Prostate gland (tissue), 2 donors: ENCODE measurements at regions not wholly inside any gene's neighbourhood (a gene's known extent, or its start where the extent isn't known, plus 50 kb on each side); places are given as distances from the start of the nearest gene placed in this dataset.
"Not testable (repeated sequence)": the region's sequence is repeated elsewhere in the genome, so short reads cannot be mapped to it uniquely, and the experiment has no call there.

Experiments used
- DNase-seq: peaks from one replicate; pipeline ENCODE4 v3.0.0-alpha.2; 2019; ENCODE audit warnings: low spot score
- H3K27ac ChIP-seq, 2 donors: fragments of 200-600 bp; sonication (generic); 2 replicates each; pipeline ENCODE4 v1.5.1; 2017 to 2019
- H3K27me3 ChIP-seq: fragments of 200-600 bp; sonication (generic); replicated peaks from 2 replicates; pipeline ENCODE4 v1.5.1; 2019; ENCODE audit not compliant: insufficient read depth
- H3K36me3 ChIP-seq, 2 donors: fragments of 200-600 bp; sonication (generic); 1 replicate in 1 of 2; 2 replicates in 1 of 2; pipeline versions ENCODE4 v1.5.1 to v1.8.1; 2017 to 2019
- H3K4me1 ChIP-seq: fragments of 200-600 bp; sonication (generic); replicated peaks from 2 replicates; pipeline ENCODE4 v1.5.1; 2019
- H3K4me3 ChIP-seq, 2 donors: fragments of 200-600 bp; sonication (generic); 2 replicates each; pipeline ENCODE4 v1.5.1; 2017 to 2019
- H3K9me3 ChIP-seq: fragments of 200-600 bp; sonication (generic); 2 replicates; pipeline ENCODE4 v1.5.1; 2017
- CTCF ChIP-seq, 4 experiments: fragments of 200-600 bp in 2 of 4; fragments of 450-650 bp in 2 of 4; sonication (generic) in 2 of 4; IDR thresholded peaks; 1 replicate in 3 of 4; 2 replicates in 1 of 4; pipeline ENCODE4 v1.5.1; 2016 to 2019; ENCODE audit warnings: antibody characterized with exemption in 4 of 4, mild to moderate bottlenecking in 2 of 4, moderate library complexity in 2 of 4
- POLR2A ChIP-seq: fragments of 450-650 bp; IDR thresholded peaks from one replicate; pipeline ENCODE4 v1.6.1; 2016; ENCODE audit warnings: antibody characterized with exemption, mild to moderate bottlenecking
- POLR2AphosphoS5 ChIP-seq: sonication (generic); formaldehyde crosslinking; IDR thresholded peaks from one replicate; pipeline ENCODE4 v1.6.1; 2017; ENCODE audit warnings: antibody characterized with exemption
- WGBS: methylation state at CpG from one replicate; pipeline ENCODE4 v1.1.5; 2018; 5-methylcytosine and 5-hydroxymethylcytosine counted together
- intact Hi-C: fragments of 100-400 bp; cut with DNase I; formaldehyde crosslinking; loops from one replicate; pipeline ENCODE4 v1.14.2; 2022

- whole genome bisulfite sequencing = 88% methylated on average over 31 of the region's 31 CpGs
Measured at GRCh38 chr5:120936652-120937051, 472.6 kb downstream of the PRR16 start.

GRCh38 chr5:120938604-120939003, 474.5 kb downstream of the PRR16 start:
- TF ChIP-seq POLR2A (no peak), CTCF (IDR thresholded peaks at IDR 0.05) (no peak), POLR2AphosphoS5 (no peak)
- Histone ChIP-seq H3K9me3 (no peaks in the 10 kb centered on the region), H3K36me3 (no peaks in the 10 kb centered on the region), H3K4me1 (no peaks in the 10 kb centered on the region), H3K4me3 (no peak overlapping the region), H3K27ac (no peak overlapping the region), H3K27me3 (no peaks in the 10 kb centered on the region)
- no peak for DNase-seq
- 34% methylated on average over 1 of the region's 1 CpG for WGBS
- intact Hi-C loops = no loop called here

More at GRCh38 chr5:120936652-120937051, 472.6 kb downstream of the PRR16 start:
- Histone ChIP-seq H3K36me3 (no peaks in the 10 kb centered on the region), H3K4me1 (no peaks in the 10 kb centered on the region), H3K27ac (no peak overlapping the region), H3K9me3 (no peaks in the 10 kb centered on the region), H3K4me3 (no peak overlapping the region), H3K27me3 (no peaks in the 10 kb centered on the region)
- no peak for DNase-seq
- TF ChIP-seq POLR2AphosphoS5 (no peak), CTCF (IDR thresholded peaks at IDR 0.05) (no peak), POLR2A (no peak)
- intact Hi-C loops = no loop called here

- Histone ChIP-seq H3K9me3 (no peaks in the 10 kb centered on the region), H3K4me3 (no peak overlapping the region), H3K27me3 (no peaks in the 10 kb centered on the region), H3K4me1 (no peaks in the 10 kb centered on the region), H3K27ac (no peak overlapping the region), H3K36me3 (no peaks in the 10 kb centered on the region)
- intact Hi-C loops = no loop called here
- DNase-seq = no peak
- 43% methylated on average over 8 of the region's 8 CpGs for WGBS
- TF ChIP-seq CTCF (IDR thresholded peaks at IDR 0.05) = no peak
- TF ChIP-seq POLR2AphosphoS5 = no peak
- TF ChIP-seq POLR2A = no peak
Measured at GRCh38 chr5:120942596-120943350, 478.7 kb downstream of the PRR16 start.

GRCh38 chr5:120949596-120949995, 485.5 kb downstream of the PRR16 start:
- H3K27ac ChIP-seq, H3K9me3 ChIP-seq, DNase-seq, intact Hi-C loops, H3K4me1 ChIP-seq, H3K36me3 ChIP-seq, H3K27me3 ChIP-seq, H3K4me3 ChIP-seq: not testable (repeated sequence)
- 80% methylated on average over 4 of the region's 4 CpGs for WGBS

GRCh38 chr5:120953445-120953844, 489.3 kb downstream of the PRR16 start:
- H3K27me3 ChIP-seq, DNase-seq, H3K9me3 ChIP-seq, H3K4me3 ChIP-seq, intact Hi-C loops, H3K36me3 ChIP-seq, H3K4me1 ChIP-seq, H3K27ac ChIP-seq: not testable (repeated sequence)
- WGBS = 71% methylated on average over 2 of the region's 2 CpGs

GRCh38 chr5:120954255-120954654, 490.2 kb downstream of the PRR16 start:
- DNase-seq = no peak
- Histone ChIP-seq H3K27ac (no peak overlapping the region), H3K9me3 (no peaks in the 10 kb centered on the region), H3K4me1 (no peaks in the 10 kb centered on the region), H3K4me3 (no peak overlapping the region), H3K36me3 (no peaks in the 10 kb centered on the region), H3K27me3 (no peaks in the 10 kb centered on the region)
- TF ChIP-seq POLR2AphosphoS5 (no peak), CTCF (IDR thresholded peaks at IDR 0.05) (no peak), POLR2A (no peak)
- intact Hi-C loops = no loop called here
